HG03097 (cell line): ENCODE measurements at regions not wholly inside any gene's neighbourhood (a gene's known extent, or its start where the extent isn't known, plus 50 kb on each side); places are given as distances from the start of the nearest gene placed in this dataset.

ENCODE experiments used
- ATAC-seq: cut with Tn5 transposase; IDR thresholded peaks from one replicate; pipeline ENCODE4 v1.9.1; 2021; ENCODE audit not compliant: unreplicated experiment, low FRiP score

GRCh38 chr10:4691776-4692175 lies 134.2 kb upstream of the AKR1E2 start:
- ATAC-seq: no peak

- no peak for ATAC-seq
These were observed 134.7 kb upstream of the AKR1E2 start for GRCh38 chr10:4691301-4691700.

GRCh38 chr10:4688601-4689000 lies 137.4 kb upstream of the AKR1E2 start:
- no peak for ATAC-seq

GRCh38 chr10:4688168-4688567 lies 137.8 kb upstream of the AKR1E2 start:
- no peak for ATAC-seq

GRCh38 chr10:4687397-4687796 lies 138.6 kb upstream of the AKR1E2 start:
- ATAC-seq: no peak

GRCh38 chr10:4686644-4686996 lies 139.4 kb upstream of the AKR1E2 start:
- no peak for ATAC-seq

- no peak for ATAC-seq
These were observed 139.9 kb upstream of the AKR1E2 start for GRCh38 chr10:4685904-4686643.

- ATAC-seq: no peak
These were observed 140.5 kb upstream of the AKR1E2 start for GRCh38 chr10:4685491-4685890.

- ATAC-seq: no peak
These were observed 141.6 kb upstream of the AKR1E2 start for GRCh38 chr10:4684434-4684833.

- ATAC-seq: no peak
These were observed 142.2 kb upstream of the AKR1E2 start for GRCh38 chr10:4683838-4684237.

- ATAC-seq: no peak
These were observed 142.9 kb upstream of the AKR1E2 start for GRCh38 chr10:4683137-4683536.

GRCh38 chr10:4678951-4679671 lies 146.9 kb upstream of the AKR1E2 start:
- no peak for ATAC-seq

GRCh38 chr10:4678023-4678950 lies 147.7 kb upstream of the AKR1E2 start:
- no peak for ATAC-seq

- no peak for ATAC-seq
These were observed 148.5 kb upstream of the AKR1E2 start for GRCh38 chr10:4677296-4678021.

GRCh38 chr10:4676566-4676965 lies 149.4 kb upstream of the AKR1E2 start:
- ATAC-seq: no peak

- no peak for ATAC-seq
These were observed 150.2 kb upstream of the AKR1E2 start for GRCh38 chr10:4675808-4676207.

GRCh38 chr10:4673279-4674040 lies 152.5 kb upstream of the AKR1E2 start:
- no peak for ATAC-seq

- no peak for ATAC-seq
These were observed 153.8 kb upstream of the AKR1E2 start for GRCh38 chr10:4672201-4672600.

- no peak for ATAC-seq
These were observed 154.4 kb upstream of the AKR1E2 start for GRCh38 chr10:4671451-4672145.
